Fibroblast of skin of right biceps (primary cell): ENCODE measurements at regions not wholly inside any gene's neighbourhood (a gene's known extent, or its start where the extent isn't known, plus 50 kb on each side); places are given as distances from the start of the nearest gene placed in this dataset.
"Not testable (repeated sequence)": the region's sequence is repeated elsewhere in the genome, so short reads cannot be mapped to it uniquely, and the experiment has no call there.

Experiments used
- DNase-seq: peaks from one replicate; pipeline ENCODE4 v3.0.0-alpha.2; 2013

DNA sequence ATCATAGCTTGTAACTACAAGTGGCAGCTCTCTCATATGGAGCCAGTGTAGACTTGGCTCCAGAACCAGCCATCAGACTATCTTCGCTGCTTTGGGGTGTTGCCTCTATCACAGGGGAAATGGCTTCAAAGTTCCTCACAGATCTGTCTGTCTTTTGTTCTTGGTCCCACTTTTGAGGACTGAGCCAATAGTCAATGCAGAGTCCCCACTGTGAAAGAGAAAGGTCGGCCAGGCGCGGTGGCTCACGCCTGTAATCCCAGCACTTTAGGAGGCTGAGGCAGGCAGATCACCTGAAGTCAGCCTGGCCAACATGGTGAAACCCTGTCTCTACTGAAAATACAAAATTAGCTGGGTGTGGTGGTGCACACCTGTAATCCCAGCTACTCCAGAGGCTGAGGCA, 86.9 kb upstream of the FZD7 start:
- DNase-seq, result not testable (repeated sequence)

DNA sequence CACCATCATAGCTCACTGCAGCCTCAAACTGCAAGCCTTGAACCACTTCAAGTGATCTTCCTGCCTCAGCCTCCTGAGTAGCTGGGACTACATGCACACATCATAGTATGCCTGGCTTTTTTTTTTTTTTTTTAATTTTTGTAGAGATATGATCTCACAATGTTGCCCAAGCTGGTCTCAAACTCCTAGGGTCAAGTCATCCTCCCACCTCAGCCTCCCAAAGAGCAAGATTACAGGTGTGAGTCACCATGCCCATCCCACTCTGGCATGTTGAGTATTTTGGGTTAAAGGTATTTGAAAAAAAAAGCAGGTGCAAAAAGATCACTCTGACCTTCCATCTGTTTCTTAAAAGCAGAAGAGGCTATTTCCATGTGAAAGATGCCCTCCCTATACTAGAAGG, 86.4 kb upstream of the FZD7 start:
- no peak for DNase-seq

DNA sequence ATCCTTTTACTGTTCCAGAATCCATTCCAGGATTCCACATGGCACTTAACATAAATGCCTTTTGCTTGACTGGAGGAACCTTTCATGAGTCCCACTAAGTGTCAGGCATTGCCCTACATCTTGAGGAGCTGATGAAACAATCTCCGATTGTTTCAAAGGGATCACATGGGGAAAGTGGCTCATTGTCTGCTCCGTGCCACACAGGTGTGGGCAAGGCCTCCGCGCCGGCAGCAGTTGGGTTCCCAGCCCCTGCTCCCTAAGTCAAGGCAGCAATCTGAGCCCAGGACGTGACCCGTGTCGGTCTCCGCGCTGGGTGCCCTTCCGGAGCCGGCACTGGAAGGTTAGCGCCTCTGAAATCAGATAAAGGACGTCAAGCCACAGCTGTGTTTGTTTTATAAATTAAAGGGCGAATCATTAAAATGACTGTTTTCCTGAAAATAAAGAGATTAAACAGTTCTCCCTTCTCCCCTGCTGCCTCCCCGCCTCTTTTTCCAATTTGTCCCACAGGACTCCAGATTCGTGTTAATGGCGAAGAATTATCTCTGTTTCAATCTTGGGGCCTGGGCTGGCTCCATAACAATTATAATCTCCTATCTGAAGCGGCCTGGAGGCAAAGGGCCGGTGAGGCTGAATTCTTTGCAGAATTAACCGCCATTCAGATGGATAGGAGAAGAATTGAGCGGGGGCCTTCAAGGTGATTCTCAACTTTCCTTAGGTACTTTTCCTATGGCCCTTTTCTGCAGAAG, 84.3 kb upstream of the FZD7 start:
- DNase-seq, result peak; percentile 54

DNA sequence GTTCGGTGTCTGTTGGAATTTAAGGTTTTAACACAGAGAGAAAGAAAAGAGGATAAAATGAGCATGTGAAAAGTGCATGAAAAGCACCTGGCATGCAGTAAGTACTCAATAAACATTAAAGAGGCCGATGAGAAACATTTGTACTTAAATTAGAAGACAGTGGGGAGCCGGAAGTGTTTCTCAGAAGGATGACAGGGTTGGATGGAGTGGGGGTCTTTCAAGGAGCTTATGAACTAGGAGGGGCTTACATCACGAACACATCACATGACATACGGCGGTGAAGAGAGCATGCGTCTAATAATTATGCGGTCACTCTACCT, 83.8 kb upstream of the FZD7 start:
- no peak for DNase-seq

DNA sequence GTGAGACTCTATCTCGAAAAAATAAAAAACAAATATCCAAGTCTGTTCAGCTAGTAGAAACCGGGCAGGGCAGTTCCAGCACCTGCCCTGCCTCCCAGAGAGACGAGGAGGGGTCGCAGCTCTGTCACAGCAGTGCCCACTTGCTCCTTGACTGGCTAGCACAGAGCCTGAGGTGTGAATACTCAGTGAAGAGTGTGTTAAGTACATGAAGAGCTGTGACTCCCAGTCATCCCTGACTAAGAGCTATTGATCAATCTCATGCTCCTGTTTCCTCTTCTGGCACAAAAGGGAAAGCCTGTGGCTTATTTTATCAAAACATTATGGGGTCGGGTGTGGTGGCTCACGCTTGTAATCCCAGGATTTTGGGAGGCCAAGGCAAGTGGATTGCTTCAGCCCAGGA, 83.0 kb upstream of the FZD7 start:
- peak; percentile 49 for DNase-seq

DNA sequence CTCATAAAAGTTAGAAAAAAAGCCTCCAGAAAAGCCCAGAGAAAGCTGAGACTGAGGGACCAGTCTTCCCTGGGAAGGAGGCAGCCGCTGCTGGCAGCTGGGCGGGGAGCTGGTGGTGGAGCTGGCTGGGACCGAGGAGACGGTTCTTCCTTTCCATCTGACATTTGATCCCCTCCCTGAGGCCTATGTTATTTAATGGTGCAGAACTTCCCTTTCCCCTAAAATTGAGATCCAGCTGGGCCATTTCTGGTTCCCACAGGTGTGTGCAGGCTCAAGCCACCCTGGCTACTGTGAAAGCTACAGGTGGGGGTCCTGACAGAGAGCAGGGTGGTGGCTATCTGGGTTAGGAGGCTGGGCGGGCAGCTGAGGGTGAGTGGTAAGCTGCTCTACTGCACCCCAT, 81.5 kb upstream of the FZD7 start:
- DNase-seq, result no peak

DNA sequence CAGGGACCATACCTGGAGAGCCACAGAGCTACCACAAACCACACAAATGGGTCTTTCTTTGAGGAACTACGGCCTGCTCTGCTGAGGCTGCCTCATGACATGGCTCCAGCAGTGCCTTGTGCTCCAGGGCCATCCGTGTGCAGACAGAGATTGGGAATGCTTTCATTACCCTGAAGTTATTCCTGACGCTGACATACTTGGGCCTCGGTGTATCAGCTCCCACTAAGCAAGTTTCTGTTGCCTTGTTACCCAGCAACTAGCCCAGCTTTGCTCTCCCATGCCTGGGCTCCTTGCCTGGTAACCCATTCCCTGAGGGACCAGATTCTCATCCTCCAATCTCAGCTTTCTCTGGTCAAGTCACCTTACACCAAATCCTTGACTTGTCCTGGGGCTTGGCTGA, 80.3 kb upstream of the FZD7 start:
- no peak for DNase-seq

DNA sequence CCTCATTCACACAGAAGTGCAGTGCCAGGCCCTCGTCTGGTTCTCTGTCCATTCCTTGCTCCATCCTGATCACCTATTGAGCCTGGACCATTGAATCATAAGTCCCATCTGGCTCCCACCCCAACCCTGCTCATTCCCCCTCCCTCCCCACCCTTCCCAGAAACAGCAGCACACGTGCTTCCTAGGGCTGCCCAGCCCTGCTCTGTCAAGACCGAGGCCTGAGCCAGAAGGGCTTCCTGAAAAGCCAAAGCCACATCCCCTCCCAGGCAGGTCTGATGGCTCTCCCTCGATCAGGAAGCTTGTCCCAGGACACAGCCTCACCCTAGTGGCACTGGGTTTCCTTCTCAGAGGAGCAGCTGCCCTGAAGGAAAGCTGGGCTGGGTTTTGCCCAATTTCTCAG, 79.8 kb upstream of the FZD7 start:
- DNase-seq, result no peak

DNA sequence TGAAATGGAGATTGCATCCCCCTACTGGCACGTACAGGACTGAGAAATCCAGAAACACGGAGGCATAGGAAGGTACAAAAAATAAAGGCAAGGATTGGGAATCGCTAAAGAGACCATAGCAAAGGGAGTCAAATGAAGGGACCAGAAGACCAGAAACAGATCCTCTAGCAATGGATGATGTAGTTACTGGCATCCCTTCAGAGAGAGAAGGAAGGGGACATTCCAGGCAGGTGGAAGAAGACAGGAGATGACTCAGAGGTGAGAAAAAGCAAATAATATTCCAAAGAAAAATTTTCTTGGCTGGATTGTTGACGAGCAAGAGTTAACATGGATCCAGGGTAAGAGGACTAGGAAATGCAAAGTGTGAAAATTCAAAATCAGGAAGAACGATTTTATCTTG, 78.4 kb upstream of the FZD7 start:
- no peak for DNase-seq

DNA sequence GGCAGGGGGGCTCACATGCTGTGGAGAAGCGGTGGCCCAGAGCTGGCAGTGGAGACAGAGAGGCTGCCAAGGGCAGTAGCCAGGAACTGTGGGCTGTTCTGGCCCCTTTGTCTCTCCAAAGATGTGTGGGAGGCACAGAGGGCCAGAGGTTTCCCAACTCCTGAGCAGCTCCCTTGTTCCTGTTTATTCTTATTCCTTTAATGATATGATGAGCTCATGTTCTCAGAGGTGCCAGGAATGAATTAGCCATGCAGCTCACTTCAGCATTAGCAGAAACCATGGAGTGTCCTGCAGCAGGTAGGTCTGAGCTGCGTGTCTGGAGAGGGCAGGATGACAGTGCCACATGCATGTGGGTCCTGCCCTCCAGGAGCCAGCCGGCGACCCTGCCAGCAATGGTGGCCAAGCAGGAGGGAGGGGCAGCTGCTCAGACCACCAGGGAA, 77.9 kb upstream of the FZD7 start:
- DNase-seq, result no peak

DNA sequence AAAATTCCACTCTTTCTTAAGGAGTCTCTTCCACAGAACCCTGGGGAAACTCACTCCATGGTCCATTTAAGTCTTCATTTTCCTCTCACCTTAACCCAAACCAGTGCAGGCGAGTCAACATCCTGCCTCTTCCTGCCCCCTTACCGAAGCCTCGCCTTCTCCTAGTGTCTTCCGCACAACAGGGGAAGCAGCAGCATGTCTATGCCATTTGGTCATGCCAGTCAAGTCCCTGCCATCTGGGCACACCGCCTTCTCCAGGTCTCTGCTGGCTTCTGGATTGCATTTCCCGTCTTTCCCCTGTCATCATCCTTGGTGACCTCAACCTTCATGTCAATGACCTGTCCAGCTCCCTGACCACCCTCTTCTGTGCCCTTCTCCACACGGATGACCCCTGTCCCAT, 77.3 kb upstream of the FZD7 start:
- no peak for DNase-seq

DNA sequence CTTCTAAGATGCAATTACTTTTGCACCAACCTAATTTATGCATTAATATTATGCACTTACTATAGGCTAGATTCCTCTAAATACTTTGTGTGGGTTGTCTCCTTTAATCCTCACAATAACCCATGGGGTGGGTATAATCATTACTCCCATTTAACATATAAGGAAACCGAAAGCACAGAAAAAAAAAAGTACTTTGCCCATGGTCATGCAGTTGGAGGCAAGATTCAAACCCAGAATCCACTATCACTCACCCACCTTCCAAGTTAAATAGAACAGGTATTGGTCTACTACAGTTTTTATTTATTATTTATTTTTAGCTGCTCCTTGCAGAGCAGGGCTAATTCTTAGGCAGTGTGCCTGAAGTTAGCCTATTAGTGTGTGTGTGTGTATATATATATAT, 76.6 kb upstream of the FZD7 start:
- no peak for DNase-seq

DNA sequence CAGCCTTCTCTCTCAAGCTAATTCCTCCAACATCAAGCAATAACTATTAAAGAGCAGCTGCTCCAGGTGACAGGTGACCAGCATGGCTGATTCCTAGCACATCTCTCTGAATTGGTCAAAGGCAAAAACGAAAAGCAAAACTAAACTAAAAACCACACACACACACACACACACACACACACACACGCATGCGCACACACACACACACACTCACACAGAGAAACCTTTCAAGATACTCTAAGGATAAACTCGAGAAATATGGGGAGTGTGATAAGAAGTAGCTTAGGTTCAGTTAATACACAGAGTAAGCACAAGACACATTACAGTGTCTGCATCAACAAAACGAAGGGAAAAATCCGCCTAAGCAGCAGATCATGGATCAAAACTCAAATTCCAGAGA, 74.5 kb upstream of the FZD7 start:
- no peak for DNase-seq

DNA sequence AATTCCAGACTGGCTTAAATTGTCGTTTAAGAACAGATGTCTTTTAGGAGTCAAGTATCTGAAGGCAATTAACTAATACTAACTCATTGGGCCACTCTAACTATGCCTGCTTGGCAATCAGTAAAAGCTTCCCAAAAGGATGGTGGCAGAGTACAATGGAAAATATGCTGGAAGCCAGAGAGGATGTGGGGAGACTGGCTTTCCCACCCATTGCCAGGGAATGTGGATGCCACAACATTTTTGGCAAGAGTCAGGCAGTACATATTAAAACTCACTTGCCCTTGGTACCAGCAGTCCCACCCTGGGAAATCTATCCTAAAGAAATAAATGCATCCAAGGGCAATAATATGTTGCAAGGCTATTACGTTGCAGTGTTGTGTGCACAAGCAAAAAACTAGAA, 74.0 kb upstream of the FZD7 start:
- DNase-seq, result peak; percentile 43

DNA sequence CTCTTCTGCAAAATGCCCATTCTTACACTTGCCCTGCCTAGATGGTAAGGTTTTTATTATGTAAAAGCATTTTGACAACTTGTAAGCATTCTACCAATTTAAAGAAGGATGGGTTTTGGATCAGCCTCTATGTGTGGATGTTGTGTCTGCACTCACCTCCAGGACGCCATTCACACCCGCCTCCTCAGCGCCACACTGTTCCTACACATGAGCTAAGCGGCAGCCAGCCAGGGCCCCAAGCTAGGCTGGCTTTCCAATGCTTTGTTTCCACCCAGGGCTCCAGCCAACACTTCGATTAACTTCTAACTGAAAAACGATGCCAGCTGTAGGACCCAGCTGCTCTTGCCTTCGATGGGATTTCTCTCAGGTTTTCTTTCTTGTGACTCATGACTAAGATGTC, 73.3 kb upstream of the FZD7 start:
- no peak for DNase-seq

DNA sequence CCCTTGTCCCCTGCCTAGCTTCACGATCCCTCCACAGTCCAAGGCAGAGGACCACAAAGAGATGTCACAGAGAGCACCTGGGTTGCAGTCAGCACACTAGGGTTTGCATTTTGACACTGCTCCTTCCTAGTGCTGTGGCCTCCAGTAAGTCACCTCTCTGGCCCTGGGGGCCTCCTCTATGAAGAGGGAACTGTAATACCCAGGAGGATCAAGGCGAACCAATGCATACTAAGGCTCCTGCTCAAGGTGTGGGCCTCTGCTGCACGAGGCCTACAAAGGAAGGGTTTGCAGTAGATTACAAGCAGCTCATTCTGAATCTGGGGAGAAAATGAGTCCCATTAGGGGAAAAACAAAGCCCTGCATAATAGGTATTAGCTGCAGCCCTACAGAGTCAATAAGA, 72.3 kb upstream of the FZD7 start:
- DNase-seq, result no peak

DNA sequence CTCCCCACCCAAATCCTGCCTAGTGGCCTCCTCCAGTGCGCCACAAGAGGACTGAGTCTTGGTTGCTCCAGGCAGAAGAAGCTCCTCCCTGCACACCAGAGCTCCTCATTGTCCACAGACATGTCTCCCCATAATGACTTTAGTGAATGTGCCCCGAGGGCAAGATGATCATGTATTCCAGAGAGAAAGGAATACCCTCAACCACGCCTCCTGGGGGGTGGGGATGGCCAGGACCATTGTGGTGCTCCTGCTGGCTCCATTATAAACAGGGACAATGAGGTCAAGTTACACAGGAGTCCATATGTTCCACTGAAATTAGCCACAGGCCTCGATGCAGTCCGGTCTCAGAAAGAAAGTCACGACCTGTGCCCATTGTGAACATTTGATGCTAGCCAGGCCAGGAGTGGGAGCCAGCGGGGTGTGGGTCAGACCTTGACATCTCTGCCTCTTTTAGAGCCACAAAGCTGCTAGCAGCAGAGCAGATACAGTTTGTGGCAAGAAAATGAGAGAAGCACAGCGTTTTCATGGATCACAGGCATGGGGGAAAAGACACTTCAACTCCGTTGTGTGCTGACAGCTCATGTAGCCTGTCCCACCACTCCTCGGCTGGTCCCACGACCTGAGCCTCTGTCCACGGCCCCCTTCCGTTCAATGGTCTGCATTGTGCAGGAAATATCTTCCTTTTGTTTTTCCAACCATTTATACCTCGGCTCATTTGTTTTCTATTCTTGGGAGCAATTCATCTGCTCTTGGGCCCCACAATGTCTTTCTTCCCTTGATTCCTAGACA, 70.7 kb upstream of the FZD7 start:
- no peak for DNase-seq

DNA sequence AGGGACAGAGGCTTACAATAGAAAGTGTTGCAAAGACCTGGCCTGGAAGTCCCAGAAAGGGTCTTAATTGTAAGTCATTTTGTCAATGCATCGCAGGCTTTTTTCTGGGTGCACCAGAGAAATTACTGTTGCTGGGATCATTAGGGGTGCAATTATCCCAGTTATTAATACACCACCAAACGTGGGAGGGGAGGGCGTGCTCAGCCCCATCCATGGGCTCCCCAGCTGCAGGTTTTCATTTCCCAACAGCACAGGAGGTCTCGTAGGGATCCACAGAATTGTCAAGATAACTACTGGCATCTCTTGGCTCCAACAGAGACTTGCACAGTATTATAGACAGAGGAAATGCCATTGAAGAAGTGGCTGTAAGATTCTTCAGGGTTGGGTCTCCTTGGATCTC, 69.6 kb upstream of the FZD7 start:
- no peak for DNase-seq

DNA sequence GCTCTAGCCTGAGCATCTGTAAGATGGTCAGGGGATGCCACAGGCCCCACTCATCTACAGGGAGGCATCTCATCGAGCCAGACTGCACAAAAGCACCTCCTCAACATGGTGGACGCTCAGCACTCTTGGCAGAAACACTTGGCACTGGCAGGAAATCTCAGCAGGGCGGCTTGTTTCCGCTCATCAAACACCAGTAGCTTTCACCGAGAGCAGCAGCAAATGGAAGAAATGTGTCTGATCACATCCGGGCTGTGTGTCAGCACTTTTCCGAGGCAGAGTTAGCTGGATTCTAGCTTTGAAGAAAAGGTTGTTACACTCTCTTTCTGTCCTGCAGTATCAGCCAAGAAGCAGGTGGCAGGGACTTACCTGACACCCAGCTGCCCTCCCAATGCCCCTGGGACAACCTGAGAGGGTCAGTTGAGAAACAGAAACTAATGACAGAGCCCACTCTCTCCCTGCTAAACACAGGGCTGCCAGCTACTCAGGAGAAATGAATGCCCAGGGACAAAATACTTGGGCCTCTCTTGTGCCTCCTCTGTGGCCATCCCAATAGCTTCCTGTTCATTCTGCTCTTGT, 68.9 kb upstream of the FZD7 start:
- peak; percentile 66 for DNase-seq

DNA sequence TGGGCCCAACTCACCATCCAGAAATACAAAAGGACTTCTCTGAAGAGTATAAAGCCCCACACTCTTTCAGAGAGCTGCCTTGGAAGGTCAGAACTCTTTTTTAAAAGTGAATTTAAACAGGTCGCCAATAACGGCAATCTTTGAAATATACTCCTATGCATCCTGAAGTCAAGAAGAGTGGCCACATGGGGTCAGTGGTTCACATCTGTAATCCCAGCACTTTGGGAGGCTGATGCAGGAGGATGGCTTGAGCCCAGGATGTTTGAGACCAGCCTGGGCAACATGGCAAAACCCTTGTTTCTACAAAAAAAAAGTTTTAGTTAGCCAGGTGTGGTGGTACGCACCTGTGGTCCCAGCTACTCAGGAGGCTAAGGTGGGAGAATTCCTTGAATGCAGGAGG, 68.1 kb upstream of the FZD7 start:
- no peak for DNase-seq

DNA sequence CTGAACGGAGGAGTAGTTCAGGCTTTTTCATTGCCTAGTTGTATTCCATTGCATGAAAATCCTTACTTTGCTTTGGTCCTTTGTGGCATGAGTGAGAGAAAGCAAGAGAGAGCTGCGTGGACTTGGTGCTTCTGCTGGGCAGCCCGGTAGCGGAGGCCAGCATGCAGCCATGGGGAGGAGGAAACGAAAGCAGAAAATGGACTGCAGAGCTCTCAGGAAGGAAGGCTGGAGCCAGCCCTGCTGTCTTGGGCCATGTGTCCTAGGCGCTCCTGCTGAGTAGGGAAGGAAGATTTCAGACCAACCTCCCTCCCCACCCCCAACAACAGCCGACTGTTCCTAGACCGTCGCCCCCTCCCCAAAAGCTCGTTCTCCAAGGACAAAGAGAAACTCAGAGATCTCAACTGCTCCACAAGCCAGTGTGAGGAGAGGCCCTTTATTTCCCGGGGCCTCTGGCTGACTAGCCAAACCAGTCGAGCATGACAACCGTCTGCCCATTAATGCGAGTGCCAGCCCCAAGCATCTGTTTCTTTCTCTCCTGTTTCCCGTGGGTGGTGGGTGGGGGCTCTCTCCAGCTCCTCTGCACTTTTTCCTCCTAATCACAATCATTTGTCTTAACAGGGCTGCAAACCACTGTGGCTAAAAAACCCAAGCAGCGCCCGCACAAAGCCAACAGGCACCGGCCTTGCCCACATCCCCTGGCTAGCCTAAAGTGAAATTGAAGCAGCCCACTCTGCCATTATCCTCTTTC, 66.8 kb upstream of the FZD7 start:
- no peak for DNase-seq

DNA sequence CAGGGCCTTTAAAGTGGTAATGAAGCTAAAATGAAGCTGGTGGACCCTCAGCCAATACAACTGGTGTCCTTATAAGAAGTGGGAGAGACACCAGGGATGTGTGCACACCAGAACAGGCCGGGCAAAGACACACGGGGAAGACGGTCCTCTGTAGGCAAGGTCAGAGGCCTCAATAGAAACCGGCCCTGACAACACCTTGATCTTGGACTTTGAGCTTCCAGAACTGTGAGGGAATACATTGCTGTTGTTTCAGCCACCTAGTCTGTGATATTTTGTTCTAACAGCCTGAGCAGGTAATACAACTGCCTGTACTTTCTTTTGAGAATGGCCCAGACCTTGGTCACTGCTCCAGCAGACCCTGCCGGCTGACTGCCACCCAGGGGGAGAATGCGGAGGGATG, 65.6 kb upstream of the FZD7 start:
- DNase-seq, result no peak

DNA sequence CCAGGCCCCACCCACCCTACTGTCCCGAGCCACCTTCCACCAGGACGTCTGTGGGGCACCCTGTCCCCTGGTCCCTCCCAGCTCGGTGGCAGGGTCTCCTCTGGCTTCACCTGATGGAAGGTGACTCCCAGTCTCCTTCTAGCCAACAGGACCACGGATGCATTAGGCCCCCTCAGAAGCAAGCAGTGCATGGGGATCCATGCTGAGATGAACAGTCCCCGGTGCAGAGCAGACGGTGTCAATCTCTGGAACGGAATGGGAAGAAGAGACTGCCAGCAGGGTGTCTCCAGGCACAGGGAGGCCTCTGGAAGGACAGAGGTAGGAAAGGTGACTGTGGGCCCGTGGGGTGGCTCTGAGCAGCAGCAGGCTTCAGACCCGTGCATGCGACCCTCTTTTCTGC, 65.2 kb upstream of the FZD7 start:
- DNase-seq, result no peak
